NCI-H2107 (cell line): ENCODE measurements at regions not wholly inside any gene's neighbourhood (a gene's known extent, or its start where the extent isn't known, plus 50 kb on each side); places are given as distances from the start of the nearest gene placed in this dataset.

Experiments used
- DNase-seq: peaks from one replicate; lab custom pipeline; 2025; lab: John Stamatoyannopoulos, UW

- no peak for DNase-seq
Measured at GRCh38 chr11:134532131-134532920, 120.3 kb upstream of the B3GAT1 start.

DNA sequence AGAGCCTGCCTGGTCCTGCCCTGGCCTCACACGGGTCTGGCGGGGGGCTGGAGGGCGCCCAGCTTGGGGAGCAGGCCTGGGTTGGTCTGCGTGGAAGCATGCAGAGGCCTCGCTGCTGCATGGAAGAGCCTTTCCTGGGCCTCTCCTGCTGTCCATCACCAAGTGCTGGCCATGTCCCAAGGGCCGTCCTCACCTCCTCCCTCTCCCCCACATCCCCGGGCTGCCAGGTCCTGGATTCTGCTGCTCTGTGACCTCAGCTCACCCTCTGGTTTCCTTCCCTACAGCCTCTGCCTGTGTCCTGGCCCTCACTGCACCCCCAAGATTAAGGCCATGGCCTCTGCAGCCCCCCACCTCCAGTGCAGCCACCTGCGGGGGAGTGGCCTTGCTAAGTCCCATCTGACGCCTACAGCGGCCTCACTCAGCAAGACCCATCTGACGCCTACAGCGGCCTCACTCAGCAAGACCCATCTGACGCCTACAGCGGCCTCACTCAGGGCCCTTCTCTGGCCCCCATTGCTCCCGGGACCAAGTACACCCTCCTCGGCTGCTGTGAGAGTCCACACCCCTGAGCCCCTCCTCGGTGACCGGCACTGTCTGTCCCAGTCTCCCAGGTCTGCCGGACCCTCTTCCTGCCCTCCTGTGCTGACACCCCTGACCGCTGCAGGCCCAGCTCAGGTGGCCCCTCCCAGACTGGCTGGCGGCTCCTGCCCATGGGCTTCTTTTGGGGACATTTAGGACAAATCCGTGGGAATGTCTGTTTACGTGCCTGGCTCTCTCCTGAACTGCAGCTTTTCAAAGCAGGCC is 119.5 kb upstream of the B3GAT1 start:
- no peak for DNase-seq

DNA sequence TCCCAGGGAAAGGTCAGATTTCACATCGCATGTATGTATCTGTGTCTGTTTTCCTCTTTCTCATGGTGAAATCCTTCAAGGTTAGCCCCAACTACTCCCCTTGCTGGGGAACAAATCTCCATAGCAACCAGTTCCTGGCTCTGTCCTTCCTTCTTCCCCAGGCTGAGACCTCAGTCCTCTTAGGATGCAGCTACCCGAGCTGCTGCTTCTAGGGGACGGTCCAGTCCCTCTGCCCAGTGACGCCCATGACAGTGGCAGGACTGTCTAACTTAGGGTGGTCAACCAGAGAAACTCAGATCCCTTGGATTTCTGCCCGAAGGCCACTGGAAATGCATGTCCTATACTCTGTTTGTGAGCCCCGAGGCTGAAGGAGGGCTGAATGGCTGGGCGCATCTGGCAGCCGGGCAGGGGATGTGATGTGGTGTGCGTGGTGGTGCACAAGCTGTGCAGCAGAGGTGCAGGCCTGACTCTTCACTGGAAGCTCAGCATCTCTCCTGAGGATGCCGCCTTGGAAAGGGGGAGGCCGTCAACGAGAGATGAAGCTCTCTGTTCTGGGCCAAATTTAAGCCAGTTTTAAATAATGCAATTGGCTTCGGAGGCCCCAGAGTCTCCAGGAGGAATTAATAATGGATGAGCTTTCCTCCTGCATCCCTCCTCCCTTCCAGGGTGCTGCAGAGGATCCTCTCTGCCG is 118.7 kb upstream of the B3GAT1 start:
- no peak for DNase-seq

DNA sequence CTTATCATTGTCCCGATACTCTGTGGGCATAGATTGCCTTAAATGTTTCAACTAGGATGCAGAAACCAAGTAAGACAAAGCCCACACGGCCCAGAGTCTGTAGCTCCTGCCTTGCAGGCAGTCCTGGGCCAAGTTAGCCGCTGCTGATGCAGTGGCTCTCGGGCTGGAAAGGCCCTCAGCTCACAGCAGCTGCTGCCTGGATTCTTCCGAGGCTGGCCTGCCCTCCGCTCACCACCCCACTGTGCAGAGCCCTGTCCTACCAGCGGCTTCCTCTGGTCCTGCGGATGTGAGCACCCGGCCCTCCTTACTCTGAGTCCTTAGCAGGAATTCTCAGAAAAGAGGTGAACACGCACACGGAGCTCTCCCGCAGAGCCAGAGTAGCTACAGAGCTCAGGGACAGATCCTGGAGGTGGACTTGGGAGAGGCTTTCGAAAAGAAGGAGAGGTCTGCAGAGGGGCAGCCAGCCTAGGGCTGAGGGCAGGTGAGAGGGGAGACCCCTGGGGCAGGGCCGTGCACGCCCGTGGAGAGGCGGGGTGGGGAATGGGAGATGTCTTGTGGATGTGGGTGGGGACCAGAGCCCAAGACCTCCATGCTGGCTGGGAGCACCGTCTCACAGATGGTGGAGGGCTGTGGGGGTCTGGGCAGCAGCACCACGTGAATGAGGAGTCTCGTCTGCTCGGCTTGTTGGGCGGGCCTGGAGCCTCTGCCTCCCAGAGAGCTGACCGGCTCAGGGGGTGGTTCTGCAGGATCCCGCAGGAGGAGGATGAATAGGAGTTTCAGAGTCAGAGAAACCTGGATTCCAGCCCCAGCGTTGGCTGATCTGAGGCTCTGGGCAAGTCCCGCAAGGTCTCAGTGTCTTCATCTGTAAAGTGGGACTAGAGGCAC is 117.4 kb upstream of the B3GAT1 start:
- DNase-seq: no peak

DNA sequence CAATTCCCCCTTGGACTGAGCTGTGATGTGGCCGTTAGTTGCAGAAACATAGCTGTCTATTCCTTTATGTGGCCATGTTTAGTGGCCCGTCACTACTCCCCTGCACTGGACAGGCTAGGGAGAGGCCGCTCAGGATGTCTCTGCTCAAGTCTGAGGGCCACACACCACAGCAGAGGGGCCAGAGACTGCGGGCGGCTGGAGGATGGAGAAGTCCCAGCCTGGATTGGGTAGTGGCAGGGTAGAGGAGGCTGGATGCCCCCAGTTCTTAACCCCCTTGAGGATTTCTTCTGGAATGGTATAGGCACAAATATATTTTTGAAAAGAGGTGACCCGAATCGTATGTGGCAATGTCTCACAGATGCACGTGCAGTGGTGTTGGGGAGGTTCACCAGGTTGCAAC is 116.4 kb upstream of the B3GAT1 start:
- no peak for DNase-seq

GRCh38 chr11:134527382-134528243 is 115.6 kb upstream of the B3GAT1 start:
- no peak for DNase-seq

DNA sequence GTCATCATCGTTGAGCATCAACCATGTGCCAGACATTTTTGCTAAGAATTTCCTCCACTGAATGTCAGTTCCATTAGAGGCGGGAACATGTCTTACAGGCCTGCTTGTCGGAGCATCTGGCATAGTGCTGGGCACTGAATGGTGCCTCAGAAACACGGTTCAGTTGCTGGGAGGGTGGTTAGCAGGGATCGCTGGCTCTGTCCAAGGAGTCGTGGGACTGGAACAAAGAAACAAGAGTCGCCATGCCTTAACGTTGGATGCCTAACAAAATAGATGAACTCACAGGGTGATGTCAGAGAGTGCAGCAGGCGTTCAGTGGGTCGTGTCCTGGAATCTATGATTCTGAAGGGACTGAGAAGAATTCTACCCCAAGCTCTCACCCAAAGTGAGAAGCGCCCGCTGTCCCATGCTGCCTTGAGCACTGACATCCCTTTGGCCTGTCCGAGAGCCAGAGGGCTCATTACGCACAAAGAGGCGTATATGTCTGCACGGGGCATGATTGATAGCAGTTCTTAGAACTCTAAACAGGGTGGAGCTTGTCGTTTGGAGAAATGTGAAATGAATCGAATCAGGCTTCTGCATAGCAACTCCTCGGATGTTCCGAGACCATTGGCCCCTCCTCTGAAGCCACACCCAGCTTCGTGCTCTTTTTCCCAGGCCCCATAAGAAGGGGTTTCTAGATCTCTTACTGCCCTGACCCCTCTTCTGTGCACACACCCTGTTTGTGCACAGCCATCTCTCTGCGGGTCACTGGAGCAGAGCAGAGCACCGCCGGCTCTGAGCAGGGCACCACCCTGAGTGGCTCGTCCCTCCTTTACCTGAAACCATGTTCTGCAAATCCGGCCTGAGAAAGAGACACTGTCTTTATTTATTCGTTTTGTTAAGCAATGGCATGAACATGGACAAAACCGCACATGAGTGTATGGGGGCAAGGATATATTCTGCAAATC is 113.1 kb upstream of the B3GAT1 start:
- DNase-seq: no peak

GRCh38 chr11:134524201-134524600 is 112.2 kb upstream of the B3GAT1 start:
- no peak for DNase-seq

DNA sequence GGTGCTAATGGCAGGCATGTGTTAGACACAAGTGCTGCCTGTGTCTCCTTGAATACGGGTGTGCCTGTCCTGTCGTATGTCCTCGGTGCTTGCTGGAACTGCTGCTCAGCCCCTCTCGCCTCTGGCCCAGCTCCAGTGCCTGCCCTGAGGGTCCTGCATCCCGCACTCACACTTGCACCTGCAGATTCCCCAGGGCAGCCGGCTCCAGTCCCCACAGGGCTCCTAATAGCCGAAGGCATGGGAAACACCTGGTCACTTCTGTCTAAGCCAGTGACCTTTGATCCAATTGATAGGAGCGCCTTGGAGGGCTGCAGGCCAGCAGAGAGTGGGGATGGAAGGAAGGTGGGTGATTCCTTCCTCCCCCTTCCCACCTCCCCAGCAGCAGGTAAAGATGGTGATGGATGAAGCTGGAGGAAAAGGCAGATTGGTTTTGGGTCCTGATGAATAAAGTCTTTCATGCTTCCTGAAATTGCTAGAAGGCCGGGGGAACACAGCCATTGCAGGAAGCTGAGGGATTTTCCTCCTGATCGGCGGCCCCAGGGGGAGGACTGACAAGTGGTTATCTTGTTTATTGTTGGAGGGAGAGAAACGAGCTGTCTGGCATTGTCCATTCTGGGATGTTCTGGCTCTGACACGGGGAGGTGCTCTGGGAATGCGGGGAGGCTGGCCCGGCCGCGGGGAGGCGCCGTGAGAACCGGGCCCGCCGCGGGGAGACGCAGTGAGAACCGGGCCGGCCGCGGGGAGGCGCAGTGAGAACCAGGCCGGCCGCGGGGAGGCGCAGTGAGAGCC is 110.9 kb upstream of the B3GAT1 start:
- no peak for DNase-seq

GRCh38 chr11:134521452-134522289 is 109.6 kb upstream of the B3GAT1 start:
- DNase-seq: no peak

DNA sequence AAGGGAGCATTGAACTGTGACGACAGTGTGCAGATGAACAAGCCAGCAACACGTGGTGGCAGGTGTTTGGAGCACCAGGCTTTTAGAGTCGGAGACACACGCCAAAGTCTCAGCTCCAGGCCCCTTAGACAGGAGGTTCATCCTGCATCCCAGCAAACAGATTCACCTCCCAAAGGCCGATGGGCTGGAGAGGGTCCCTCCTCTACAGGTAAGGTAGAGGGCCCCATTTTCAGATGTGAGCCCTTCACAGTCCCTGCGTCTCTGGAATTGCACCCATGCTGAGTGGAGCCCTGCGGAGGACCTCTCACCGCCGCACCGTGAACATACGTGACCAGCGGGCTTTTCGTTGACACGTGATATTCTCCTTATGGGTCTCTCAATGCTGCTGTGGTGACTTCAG is 109.0 kb upstream of the B3GAT1 start:
- no peak for DNase-seq

DNA sequence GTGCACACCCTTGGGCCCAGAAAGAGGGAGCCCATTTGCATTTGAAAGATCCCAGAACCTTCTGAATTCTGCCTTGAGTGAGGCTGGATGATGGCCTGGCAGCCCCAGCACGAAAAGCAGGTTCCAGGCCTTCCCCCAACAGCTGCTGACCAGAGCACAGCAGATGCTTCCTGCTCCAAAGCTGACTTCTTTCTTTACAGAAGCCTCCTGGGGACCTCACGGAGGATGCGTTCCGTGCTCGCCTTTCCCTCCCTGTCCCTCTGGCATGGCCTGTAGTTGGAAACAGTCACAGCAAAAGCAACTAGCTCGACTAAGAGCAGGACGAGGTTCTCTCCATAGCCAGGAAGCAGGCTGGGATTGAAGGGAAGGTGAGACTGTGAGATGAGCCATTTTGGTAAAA is 107.7 kb upstream of the B3GAT1 start:
- DNase-seq: no peak

DNA sequence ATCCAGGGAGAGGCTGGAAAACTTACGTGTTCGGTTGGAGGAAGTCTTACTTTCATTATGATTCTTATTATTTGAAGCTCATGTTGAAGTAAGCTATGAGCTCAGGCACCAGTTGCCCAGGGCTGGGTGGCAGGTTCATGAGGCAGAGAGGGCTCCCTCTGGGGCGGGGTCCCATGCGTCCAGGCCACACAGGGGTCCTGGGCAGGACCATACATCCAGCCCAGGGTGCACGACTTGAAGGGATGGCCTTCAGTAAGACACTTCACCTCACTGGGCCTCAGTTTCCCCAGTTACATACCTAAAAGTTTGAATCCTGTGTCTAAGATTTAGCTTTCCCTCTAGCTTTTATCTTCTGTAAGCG is 107.3 kb upstream of the B3GAT1 start:
- no peak for DNase-seq

- no peak for DNase-seq
Measured at GRCh38 chr11:134518616-134519389, 106.8 kb upstream of the B3GAT1 start.

DNA sequence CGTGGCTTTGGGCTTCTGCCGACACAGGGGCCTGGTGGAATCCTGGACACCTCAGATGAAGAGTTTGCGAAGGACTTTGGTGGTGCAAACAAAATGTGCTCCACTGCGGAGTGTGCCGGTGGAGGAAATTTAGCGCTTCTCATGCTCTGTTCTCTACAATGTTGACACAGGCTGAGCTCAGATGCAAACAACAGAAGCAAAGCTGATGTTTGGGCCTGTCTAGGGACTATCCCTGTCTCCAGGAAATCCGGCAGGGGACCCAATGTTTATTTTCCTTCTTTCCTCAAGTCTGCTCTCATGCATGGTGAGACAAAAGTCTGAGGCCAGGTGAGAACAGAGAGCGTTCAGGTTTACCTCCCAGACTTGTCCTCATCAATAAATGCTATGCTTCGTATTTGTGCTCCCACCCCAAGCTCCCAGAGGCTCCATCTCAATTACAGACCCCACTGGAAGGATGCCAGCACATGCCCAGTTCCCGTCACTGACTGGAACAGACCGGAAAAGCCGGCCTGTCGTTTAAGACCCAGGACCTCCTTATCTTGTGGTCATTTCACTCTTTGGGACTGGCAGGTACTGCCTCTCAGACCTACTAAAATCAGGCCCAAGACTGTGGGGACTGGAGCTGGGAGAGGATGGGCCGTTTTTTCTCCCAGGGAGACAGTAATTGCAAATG is 105.7 kb upstream of the B3GAT1 start:
- no peak for DNase-seq

- DNase-seq: no peak
Measured at GRCh38 chr11:134517115-134517514, 105.1 kb upstream of the B3GAT1 start.

DNA sequence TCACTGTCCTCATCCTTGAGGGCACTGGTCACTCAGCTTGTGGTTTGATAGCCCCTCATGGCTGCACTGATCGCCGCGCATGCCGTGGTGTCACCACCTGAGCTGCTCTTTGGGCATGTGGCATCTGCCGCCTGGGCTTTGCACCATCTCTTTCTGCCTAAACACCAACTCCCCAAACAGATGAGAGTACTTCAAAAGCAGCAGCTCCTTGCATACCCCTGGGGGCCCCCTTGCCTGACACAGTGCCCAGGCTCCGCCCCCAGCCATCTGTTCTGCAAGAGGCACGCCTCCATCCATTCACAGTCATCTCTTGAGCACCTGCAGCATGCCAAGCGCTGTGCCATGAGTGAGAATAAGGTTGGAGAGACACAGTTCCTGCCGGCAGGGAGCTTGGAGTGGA is 104.5 kb upstream of the B3GAT1 start:
- DNase-seq: no peak
